Heart right ventricle (tissue), 16 donors: ENCODE measurements at regions not wholly inside any gene's neighbourhood (a gene's known extent, or its start where the extent isn't known, plus 50 kb on each side); places are given as distances from the start of the nearest gene placed in this dataset.
"Not testable (repeated sequence)": the region's sequence is repeated elsewhere in the genome, so short reads cannot be mapped to it uniquely, and the experiment has no call there.

ENCODE experiments used
- ATAC-seq, 8 donors: fragments of 200-7000 bp; cut with Tn5 transposase; one replicate each; pipeline ENCODE4 v1.9.1; 2020; ENCODE audit warnings: mild to moderate bottlenecking in 8 of 8, moderate library complexity in 8 of 8, moderate number of reproducible peaks in 1 of 8
- DNase-seq, 2 donors: peaks; one replicate each; pipeline ENCODE4 v3.0.0-alpha.2; 2020
- H3K27ac ChIP-seq, 10 donors: fragments of 200-600 bp; sonication (generic) in 2 of 10; one replicate each; pipeline versions ENCODE4 v1.5.0 to v1.8.0; 2020 to 2022; ENCODE audit warnings: mild to moderate bottlenecking in 3 of 10
- H3K27me3 ChIP-seq, 7 donors: fragments of 200-600 bp; one replicate each; pipeline ENCODE4 v1.8.0; 2021 to 2022; ENCODE audit warnings: mild to moderate bottlenecking in 2 of 7
- H3K36me3 ChIP-seq, 9 donors: fragments of 200-600 bp; sonication (generic) in 1 of 9; one replicate each; pipeline versions ENCODE4 v1.5.0 to v1.8.0; 2020 to 2022; ENCODE audit warnings: mild to moderate bottlenecking in 2 of 9
- H3K4me1 ChIP-seq, 9 donors: fragments of 200-600 bp; sonication (generic) in 1 of 9; one replicate each; pipeline versions ENCODE4 v1.5.0 to v1.8.0; 2020 to 2022; ENCODE audit warnings: mild to moderate bottlenecking in 4 of 9
- H3K4me3 ChIP-seq, 10 donors: fragments of 200-600 bp; sonication (generic) in 2 of 10; one replicate each; pipeline versions ENCODE4 v1.5.0 to v1.8.0; 2020 to 2022; ENCODE audit warnings: mild to moderate bottlenecking in 7 of 10, moderate library complexity in 2 of 10
- H3K9me3 ChIP-seq, 11 donors: fragments of 200-600 bp in 10 of 11; sonication (generic) in 2 of 11; one replicate each; pipeline versions ENCODE4 v1.5.0 to v1.8.0; 2013 to 2022; ENCODE audit warnings: mild to moderate bottlenecking in 2 of 11, control low read depth in 1 of 11, moderate library complexity in 1 of 11
- WGBS, 2 donors: extraction: QIAGEN DNeasy Blood & Tissue Kit; methylation state at CpG; one replicate each; pipeline ENCODE4 v1.1.7; 2013; ENCODE audit warnings: inconsistent platforms in 1 of 2; 5-methylcytosine and 5-hydroxymethylcytosine counted together
- intact Hi-C, 10 donors: fragments of 100-400 bp; cut with DNase I; formaldehyde crosslinking; loops; one replicate each; pipeline versions ENCODE4 v1.11.1 to v1.14.2; 2022
- TF ChIP-seq, protein P1 (sequence below), 9 donors: fragments of 200-600 bp; sonication (generic) in 2 of 9; IDR thresholded peaks; one replicate each; pipeline versions ENCODE4 v1.5.0 to v1.8.0; 2021 to 2022; ENCODE audit warnings: antibody characterized with exemption in 9 of 9, mild to moderate bottlenecking in 5 of 9, moderate library complexity in 1 of 9
- donor health status: Arrhythmogenic right ventricular cardiomyopathy.
- donor health status: ischemic (EF 13 %, LVEDD 7.1; RV severe dilation, severe dysfunction).
- donor health status: healthy with polysubstance abuse.
- donor health status: DM: no; HTN: yes; CAD: no.
- donor health status: DM: no; HTN: no; CAD: no.
- donor health status: ischemic (EF 25% LVEDD 6.9; RV normal size, moderate dysfunction).
- donor health status: ischemic (EF 25% LVEDD 5.7; RV mildly dilated, moderate dysfunction).
- donor health status: healthy.
- donor health status: DM: yes; HTN: yes; CAD: no.
- donor health status: Ischemic cardiomyopathy.
- donor health status: ischemic (EF 35%, LVEDD 5.7; RV mildly dilated, moderate dysfunction).
- donor health status: nonischemic (EF 11% LVEDD 7.7; RV severe dilation, severe dysfunction).
- donor health status: DM: yes; HTN: yes; CAD: no.
- donor health status: PGD.
- donor health status: ischemic (EF 29% LVEDD 5.4; RV normal size, mild dysfunction).
- donor health status: nonischemic (EF 23%, LVEDD 6.1; RV moderate dilation, normal function).

DNA sequence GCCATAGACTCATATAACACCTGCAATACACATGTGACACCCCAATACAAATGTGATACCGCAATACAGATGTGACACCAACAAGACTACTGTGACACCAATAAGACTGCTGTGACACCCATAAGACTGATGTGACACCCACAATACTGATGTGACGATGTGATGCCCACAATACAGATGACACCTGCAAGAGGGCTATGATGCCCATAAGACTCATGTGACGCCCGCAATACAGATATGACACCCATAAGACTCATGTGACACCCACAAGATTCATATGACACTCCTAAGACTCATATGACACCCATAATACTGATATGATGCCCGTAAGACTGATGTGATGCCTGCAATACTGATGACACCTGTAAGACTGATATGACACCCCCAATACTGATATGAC lies 113.0 kb downstream of the MRPL57 start:
- DNase-seq (no peak), ATAC-seq (no peak)
- H3K4me1 ChIP-seq, result no peaks in the 10 kb centered on the region
- TF ChIP-seq, protein P1, sequence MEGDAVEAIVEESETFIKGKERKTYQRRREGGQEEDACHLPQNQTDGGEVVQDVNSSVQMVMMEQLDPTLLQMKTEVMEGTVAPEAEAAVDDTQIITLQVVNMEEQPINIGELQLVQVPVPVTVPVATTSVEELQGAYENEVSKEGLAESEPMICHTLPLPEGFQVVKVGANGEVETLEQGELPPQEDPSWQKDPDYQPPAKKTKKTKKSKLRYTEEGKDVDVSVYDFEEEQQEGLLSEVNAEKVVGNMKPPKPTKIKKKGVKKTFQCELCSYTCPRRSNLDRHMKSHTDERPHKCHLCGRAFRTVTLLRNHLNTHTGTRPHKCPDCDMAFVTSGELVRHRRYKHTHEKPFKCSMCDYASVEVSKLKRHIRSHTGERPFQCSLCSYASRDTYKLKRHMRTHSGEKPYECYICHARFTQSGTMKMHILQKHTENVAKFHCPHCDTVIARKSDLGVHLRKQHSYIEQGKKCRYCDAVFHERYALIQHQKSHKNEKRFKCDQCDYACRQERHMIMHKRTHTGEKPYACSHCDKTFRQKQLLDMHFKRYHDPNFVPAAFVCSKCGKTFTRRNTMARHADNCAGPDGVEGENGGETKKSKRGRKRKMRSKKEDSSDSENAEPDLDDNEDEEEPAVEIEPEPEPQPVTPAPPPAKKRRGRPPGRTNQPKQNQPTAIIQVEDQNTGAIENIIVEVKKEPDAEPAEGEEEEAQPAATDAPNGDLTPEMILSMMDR (IDR thresholded peaks at IDR 0.05), result no peak
- WGBS, 2 donors, result 86 to 92% methylated on average over 5 of the region's 5 CpGs
- no peak overlapping the region for H3K4me3 ChIP-seq
- no peaks in the 10 kb centered on the region for H3K36me3 ChIP-seq
- no peaks in the 10 kb centered on the region for H3K9me3 ChIP-seq
- H3K27ac ChIP-seq, result no peak overlapping the region
- peaks cover 0 to under 1% (median 0%) of the 10 kb centered on the region in 7 donors for H3K27me3 ChIP-seq
- intact Hi-C loops, result no loop called here

DNA sequence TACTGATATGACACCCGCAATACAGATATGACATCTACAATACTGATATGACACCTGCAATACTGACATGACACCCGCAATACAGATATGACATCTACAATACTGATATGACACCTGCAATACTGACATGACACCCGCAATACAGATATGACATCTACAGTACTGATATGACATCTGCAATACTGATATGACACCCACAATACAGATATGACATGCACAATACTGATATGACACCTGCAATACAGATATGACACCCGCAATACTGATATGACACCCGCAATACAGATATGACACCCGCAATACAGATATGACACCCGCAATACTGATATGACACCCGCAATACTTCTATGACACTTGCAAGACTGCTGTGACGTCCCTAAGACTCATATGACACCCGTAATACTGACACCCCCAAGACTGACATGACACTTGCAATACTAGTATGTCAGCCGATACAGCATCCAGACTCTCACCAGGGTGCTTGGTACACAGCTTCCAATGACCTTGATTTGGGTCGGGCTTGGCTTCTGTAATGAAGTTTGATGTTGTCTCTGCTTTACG lies 114.1 kb downstream of the MRPL57 start:
- WGBS, 2 donors, result 78 to 82% methylated on average over 13 of the region's 13 CpGs
- not testable (repeated sequence) for ATAC-seq

GRCh38 chr13:21291840-21292239 lies 115.4 kb downstream of the MRPL57 start:
- peaks cover 0 to 3% (median 0%) of the 10 kb centered on the region in 9 donors for H3K4me1 ChIP-seq
- no peak overlapping the region for H3K27ac ChIP-seq
- H3K9me3 ChIP-seq, result no peaks in the 10 kb centered on the region
- no peak overlapping the region for H3K4me3 ChIP-seq
- no peaks in the 10 kb centered on the region for H3K36me3 ChIP-seq
- TF ChIP-seq, protein P1 (IDR thresholded peaks at IDR 0.05), result no peak
- DNase-seq, result no peak
- no peaks in the 10 kb centered on the region for H3K27me3 ChIP-seq
- ATAC-seq, result no peak
- intact Hi-C loops, result loop anchor here in 3 of 10 donors (10.0 kb wide), 3 partner anchors 117 to 347 kb away; partner anchors contain the start of genes MRPL57 (in 1 of the 3) and SKA3 (in 1 of the 3)
- 81 to 85% methylated on average over 7 of the region's 7 CpGs for WGBS, 2 donors

More for the DNA sequence above, 114.1 kb downstream of the MRPL57 start:
- not testable (repeated sequence) for H3K36me3 ChIP-seq, H3K27me3 ChIP-seq, H3K9me3 ChIP-seq, H3K27ac ChIP-seq, H3K4me1 ChIP-seq, H3K4me3 ChIP-seq, DNase-seq
- intact Hi-C loops, result loop anchor here in 3 of 10 donors (10.0 kb wide), 3 partner anchors 116 to 346 kb away; partner anchors contain the start of genes MRPL57 (in 1 of the 3) and SKA3 (in 1 of the 3)

DNA sequence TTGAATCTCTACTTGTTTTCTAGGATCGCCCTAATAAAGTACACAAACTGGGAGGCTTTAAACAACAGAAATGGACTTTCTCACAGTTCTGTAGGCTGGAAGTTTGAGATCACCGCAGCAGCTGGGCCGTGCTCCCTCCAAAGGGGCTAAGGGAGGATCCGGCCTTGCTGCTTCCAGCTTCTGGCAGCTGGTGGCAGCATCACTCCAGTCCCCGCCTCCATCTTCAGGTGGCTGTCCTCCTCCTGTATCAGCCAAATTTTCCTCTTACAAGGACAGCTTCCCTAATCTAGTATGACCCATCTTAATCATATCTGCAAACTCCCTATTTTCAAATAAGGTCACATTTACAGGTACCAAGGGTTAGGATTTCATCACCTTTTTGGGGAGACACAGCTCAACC lies 120.5 kb downstream of the MRPL57 start:
- TF ChIP-seq, protein P1 (IDR thresholded peaks at IDR 0.05), result peak in 8 of 9 donors; percentile 17 to 68 (median 55)
- Histone ChIP-seq H3K4me3 (peak overlapping the region in 1 of 10 donors; percentile 82), H3K27ac (peak overlapping the region in 9 of 10 donors; percentile 34 to 76 (median 70)), H3K4me1 (peaks cover 5 to 25% (median 20%) of the 10 kb centered on the region in 9 donors)
- intact Hi-C loops, result loop anchor here (1.0 to 10.0 kb wide), 9 partner anchors 122 to 352 kb away; partner anchors contain the start of genes ZDHHC20 (in 3 of the 10), MRPL57 (in 1 of the 10) and SKA3 (in 1 of the 10)
- not testable (repeated sequence) for H3K36me3 ChIP-seq, H3K27me3 ChIP-seq, H3K9me3 ChIP-seq
- 15 to 33% methylated on average over 5 of the region's 5 CpGs for WGBS, 2 donors
- ATAC-seq (peak; percentile 27 to 90 (median 76)), DNase-seq (peak; percentile 12 to 38)

GRCh38 chr13:21297447-21297846 lies 121.0 kb downstream of the MRPL57 start:
- H3K4me3 ChIP-seq, result peak overlapping the region in 9 of 10 donors; percentile 75 to 99 (median 91)
- DNase-seq (no peak), ATAC-seq (peak in 1 of 8 donors; percentile 5)
- 71 to 72% methylated on average over 2 of the region's 2 CpGs for WGBS, 2 donors
- H3K36me3 ChIP-seq, result peaks cover 0 to 1% (median 0%) of the 10 kb centered on the region in 9 donors
- intact Hi-C loops, result loop anchor here (1.0 to 10.0 kb wide), 9 partner anchors 123 to 353 kb away; partner anchors contain the start of genes ZDHHC20 (in 3 of the 10), MRPL57 (in 1 of the 10) and SKA3 (in 1 of the 10)
- peaks cover 5 to 25% (median 20%) of the 10 kb centered on the region in 9 donors for H3K4me1 ChIP-seq
- H3K27ac ChIP-seq, result peak overlapping the region in 9 of 10 donors; percentile 34 to 76 (median 71)
- no peaks in the 10 kb centered on the region for H3K27me3 ChIP-seq
- H3K9me3 ChIP-seq, result no peaks in the 10 kb centered on the region
- TF ChIP-seq, protein P1 (IDR thresholded peaks at IDR 0.05), result no peak
